ENCODE measurements at regions not wholly inside any gene's neighbourhood (a gene's known extent, or its start where the extent isn't known, plus 50 kb on each side); places are given as distances from the start of the nearest gene placed in this dataset.

GRCh38 chr21:22235866-22236590 is 1237.8 kb downstream of the NCAM2 start:
- TF ChIP-seq CTCF (conservative IDR thresholded peaks at IDR 0.05) = no peak
- H3K4me3 Mint-ChIP-seq = no peak overlapping the region
- H3K36me3 Mint-ChIP-seq = no peaks in the 10 kb centered on the region
- no peak overlapping the region for H3K27ac Mint-ChIP-seq
- H3K4me1 Mint-ChIP-seq (ENCODE audit: unreplicated experiment) = no peaks in the 10 kb centered on the region
- H3K27me3 Mint-ChIP-seq = no peaks in the 10 kb centered on the region
- DNase-seq (ENCODE audit: extremely low spot score, unreplicated experiment) = no peak
- peaks cover 7% of the 10 kb centered on the region for H3K9me3 Mint-ChIP-seq

- H3K27me3 Mint-ChIP-seq = no peaks in the 10 kb centered on the region
- no peaks in the 10 kb centered on the region for H3K36me3 Mint-ChIP-seq
- H3K4me3 Mint-ChIP-seq = no peak overlapping the region
- no peaks in the 10 kb centered on the region for H3K4me1 Mint-ChIP-seq (ENCODE audit: unreplicated experiment)
- no peak overlapping the region for H3K27ac Mint-ChIP-seq
- H3K9me3 Mint-ChIP-seq = no peaks in the 10 kb centered on the region
- no peak for TF ChIP-seq CTCF (conservative IDR thresholded peaks at IDR 0.05)
- DNase-seq (ENCODE audit: extremely low spot score, unreplicated experiment) = no peak
These were observed 1246.3 kb downstream of the NCAM2 start for GRCh38 chr21:22244516-22244915.

- Mint-ChIP-seq H3K27me3 (no peaks in the 10 kb centered on the region), H3K36me3 (no peaks in the 10 kb centered on the region), H3K27ac (no peak overlapping the region), H3K4me1 (ENCODE audit: unreplicated experiment) (no peaks in the 10 kb centered on the region), H3K9me3 (no peaks in the 10 kb centered on the region), H3K4me3 (no peak overlapping the region)
- no peak for TF ChIP-seq CTCF (conservative IDR thresholded peaks at IDR 0.05)
- no peak for DNase-seq (ENCODE audit: extremely low spot score, unreplicated experiment)
These were observed 1252.1 kb downstream of the NCAM2 start for GRCh38 chr21:22250355-22250754.

- no peaks in the 10 kb centered on the region for H3K27me3 Mint-ChIP-seq
- H3K9me3 Mint-ChIP-seq = no peaks in the 10 kb centered on the region
- H3K27ac Mint-ChIP-seq = no peak overlapping the region
- H3K4me3 Mint-ChIP-seq = no peak overlapping the region
- H3K36me3 Mint-ChIP-seq = no peaks in the 10 kb centered on the region
- H3K4me1 Mint-ChIP-seq (ENCODE audit: unreplicated experiment) = no peaks in the 10 kb centered on the region
- no peak for TF ChIP-seq CTCF (conservative IDR thresholded peaks at IDR 0.05)
- DNase-seq (ENCODE audit: extremely low spot score, unreplicated experiment) = no peak
These were observed 1255.6 kb downstream of the NCAM2 start for GRCh38 chr21:22253761-22254160.

GRCh38 chr21:22258821-22259220 is 1260.6 kb downstream of the NCAM2 start:
- H3K36me3 Mint-ChIP-seq = no peaks in the 10 kb centered on the region
- H3K27ac Mint-ChIP-seq = no peak overlapping the region
- no peaks in the 10 kb centered on the region for H3K9me3 Mint-ChIP-seq
- no peak for DNase-seq (ENCODE audit: extremely low spot score, unreplicated experiment)
- no peak for TF ChIP-seq CTCF (conservative IDR thresholded peaks at IDR 0.05)
- no peaks in the 10 kb centered on the region for H3K27me3 Mint-ChIP-seq
- H3K4me3 Mint-ChIP-seq = no peak overlapping the region
- no peaks in the 10 kb centered on the region for H3K4me1 Mint-ChIP-seq (ENCODE audit: unreplicated experiment)

All from type B pancreatic cell (in vitro differentiated cells).